SK-N-SH treated with all-trans-retinoic acid at 6 μM for 48 hours (cell line): ENCODE measurements at regions not wholly inside any gene's neighbourhood (a gene's known extent, or its start where the extent isn't known, plus 50 kb on each side); places are given as distances from the start of the nearest gene placed in this dataset.
A peak's percentile ranks its signal among the peaks of the same experiment; 100 is the strongest.

ENCODE experiments used
- ARNTL ChIP-seq: fragments of 450-650 bp; formaldehyde crosslinking; IDR thresholded peaks from 2 replicates; pipeline ENCODE4 v1.5.0; 2020; ENCODE audit warnings: low read depth, mild to moderate bottlenecking, moderate library complexity, borderline replicate concordance
- CSDC2 ChIP-seq: fragments of 250-450 bp; sonication (Bioruptor Pico); IDR thresholded peaks from 2 replicates; pipeline ENCODE4 v1.5.0; 2020; ENCODE audit warnings: mild to moderate bottlenecking, moderate library complexity
- ESRRG ChIP-seq: fragments of 250-450 bp; sonication (Bioruptor Pico); IDR thresholded peaks from 2 replicates; pipeline ENCODE4 v1.6.1; 2021; ENCODE audit warnings: mild to moderate bottlenecking
- PATZ1 ChIP-seq: fragments of 250-450 bp; sonication (Bioruptor Pico); IDR thresholded peaks from 2 replicates; pipeline ENCODE4 v1.8.0; 2020; ENCODE audit warnings: mild to moderate bottlenecking, moderate library complexity, borderline replicate concordance
- PPARA ChIP-seq: fragments of 250-450 bp; sonication (Bioruptor Pico); IDR thresholded peaks from 2 replicates; pipeline ENCODE4 v1.5.0; 2020; ENCODE audit warnings: mild to moderate bottlenecking, borderline replicate concordance
- RARB ChIP-seq: fragments of 250-450 bp; sonication (Bioruptor Pico); IDR thresholded peaks from 2 replicates; pipeline ENCODE4 v1.8.0; 2021; ENCODE audit warnings: mild to moderate bottlenecking, moderate library complexity
- TOX ChIP-seq: fragments of 250-450 bp; sonication (Bioruptor Pico); IDR thresholded peaks from 2 replicates; pipeline ENCODE4 v1.8.0; 2021; ENCODE audit warnings: mild to moderate bottlenecking, moderate library complexity, borderline replicate concordance
- ZC3H10 ChIP-seq: fragments of 250-450 bp; sonication (Bioruptor Pico); IDR thresholded peaks from 2 replicates; pipeline ENCODE4 v1.5.1; 2021; ENCODE audit warnings: mild to moderate bottlenecking, moderate library complexity
- ZFP3 ChIP-seq: fragments of 250-450 bp; sonication (Bioruptor Pico); IDR thresholded peaks from 2 replicates; pipeline ENCODE4 v1.5.0; 2020; ENCODE audit warnings: mild to moderate bottlenecking, moderate library complexity
- ZFP30 ChIP-seq: fragments of 450-650 bp; formaldehyde crosslinking; IDR thresholded peaks from 2 replicates; pipeline ENCODE4 v1.5.0; 2022; ENCODE audit warnings: mild to moderate bottlenecking, moderate library complexity
- ZNF565 ChIP-seq: fragments of 450-650 bp; formaldehyde crosslinking; conservative IDR thresholded peaks from 2 replicates; pipeline ENCODE4 v1.5.0; 2020; ENCODE audit warnings: low read depth, mild to moderate bottlenecking, moderate library complexity
- TF ChIP-seq, protein P1 (sequence below): fragments of 250-450 bp; sonication (Bioruptor Pico); IDR thresholded peaks from 2 replicates; pipeline ENCODE4 v1.5.1; 2020; ENCODE audit warnings: low read depth, mild to moderate bottlenecking, moderate library complexity
- TF ChIP-seq, protein P2 (sequence below): fragments of 250-450 bp; sonication (Bioruptor Pico); IDR thresholded peaks from 2 replicates; pipeline ENCODE4 v1.5.0; 2020; ENCODE audit warnings: mild to moderate bottlenecking, moderate library complexity

- no peak for TF ChIP-seq TOX (CRISPR knock-in tag)
- TF ChIP-seq ZC3H10 (CRISPR knock-in tag): no peak
- no peak for TF ChIP-seq ARNTL (CRISPR knock-in tag)
- TF ChIP-seq ZFP30 (CRISPR knock-in tag): no peak
- 0 out of 2 replicates have a peak, but pooled peaks have one; percentile 46 for TF ChIP-seq ZFP3 (CRISPR knock-in tag)
- no peak for TF ChIP-seq PPARA (CRISPR knock-in tag)
- TF ChIP-seq ZNF565: no peak
- TF ChIP-seq PATZ1 (CRISPR knock-in tag): peak; percentile 82; the same call in 1 of the 2 replicates
- TF ChIP-seq RARB (CRISPR knock-in tag): no peak
- no peak for TF ChIP-seq ESRRG (CRISPR knock-in tag)
- TF ChIP-seq, protein P1, sequence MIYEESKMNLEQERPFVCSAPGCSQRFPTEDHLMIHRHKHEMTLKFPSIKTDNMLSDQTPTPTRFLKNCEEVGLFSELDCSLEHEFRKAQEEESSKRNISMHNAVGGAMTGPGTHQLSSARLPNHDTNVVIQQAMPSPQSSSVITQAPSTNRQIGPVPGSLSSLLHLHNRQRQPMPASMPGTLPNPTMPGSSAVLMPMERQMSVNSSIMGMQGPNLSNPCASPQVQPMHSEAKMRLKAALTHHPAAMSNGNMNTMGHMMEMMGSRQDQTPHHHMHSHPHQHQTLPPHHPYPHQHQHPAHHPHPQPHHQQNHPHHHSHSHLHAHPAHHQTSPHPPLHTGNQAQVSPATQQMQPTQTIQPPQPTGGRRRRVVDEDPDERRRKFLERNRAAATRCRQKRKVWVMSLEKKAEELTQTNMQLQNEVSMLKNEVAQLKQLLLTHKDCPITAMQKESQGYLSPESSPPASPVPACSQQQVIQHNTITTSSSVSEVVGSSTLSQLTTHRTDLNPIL: 0 out of 2 replicates have a peak, but pooled peaks have one; percentile 35
- no peak for TF ChIP-seq CSDC2
- TF ChIP-seq, protein P2, sequence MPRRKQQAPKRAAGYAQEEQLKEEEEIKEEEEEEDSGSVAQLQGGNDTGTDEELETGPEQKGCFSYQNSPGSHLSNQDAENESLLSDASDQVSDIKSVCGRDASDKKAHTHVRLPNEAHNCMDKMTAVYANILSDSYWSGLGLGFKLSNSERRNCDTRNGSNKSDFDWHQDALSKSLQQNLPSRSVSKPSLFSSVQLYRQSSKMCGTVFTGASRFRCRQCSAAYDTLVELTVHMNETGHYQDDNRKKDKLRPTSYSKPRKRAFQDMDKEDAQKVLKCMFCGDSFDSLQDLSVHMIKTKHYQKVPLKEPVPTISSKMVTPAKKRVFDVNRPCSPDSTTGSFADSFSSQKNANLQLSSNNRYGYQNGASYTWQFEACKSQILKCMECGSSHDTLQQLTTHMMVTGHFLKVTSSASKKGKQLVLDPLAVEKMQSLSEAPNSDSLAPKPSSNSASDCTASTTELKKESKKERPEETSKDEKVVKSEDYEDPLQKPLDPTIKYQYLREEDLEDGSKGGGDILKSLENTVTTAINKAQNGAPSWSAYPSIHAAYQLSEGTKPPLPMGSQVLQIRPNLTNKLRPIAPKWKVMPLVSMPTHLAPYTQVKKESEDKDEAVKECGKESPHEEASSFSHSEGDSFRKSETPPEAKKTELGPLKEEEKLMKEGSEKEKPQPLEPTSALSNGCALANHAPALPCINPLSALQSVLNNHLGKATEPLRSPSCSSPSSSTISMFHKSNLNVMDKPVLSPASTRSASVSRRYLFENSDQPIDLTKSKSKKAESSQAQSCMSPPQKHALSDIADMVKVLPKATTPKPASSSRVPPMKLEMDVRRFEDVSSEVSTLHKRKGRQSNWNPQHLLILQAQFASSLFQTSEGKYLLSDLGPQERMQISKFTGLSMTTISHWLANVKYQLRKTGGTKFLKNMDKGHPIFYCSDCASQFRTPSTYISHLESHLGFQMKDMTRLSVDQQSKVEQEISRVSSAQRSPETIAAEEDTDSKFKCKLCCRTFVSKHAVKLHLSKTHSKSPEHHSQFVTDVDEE: no peak
Measured at GRCh38 chr15:66841953-66842681, 140.1 kb downstream of the SMAD6 start.
